Epithelial cell of esophagus (primary cell): ENCODE measurements at regions not wholly inside any gene's neighbourhood (a gene's known extent, or its start where the extent isn't known, plus 50 kb on each side); places are given as distances from the start of the nearest gene placed in this dataset.

Experiments used
- DNase-seq: peaks from one replicate; pipeline ENCODE4 v3.0.0; 2010; ENCODE audit warnings: low read depth
- H3K4me3 ChIP-seq: 2 replicates; pipeline ENCODE4 v1.5.1; 2011; ENCODE audit warnings: mild to moderate bottlenecking, low read length, control low read depth
- CTCF ChIP-seq: IDR thresholded peaks from 2 replicates; pipeline ENCODE4 v1.5.1; 2011; ENCODE audit warnings: low read depth, mild to moderate bottlenecking, low read length, control low read depth, inconsistent platforms; ENCODE audit not compliant: insufficient read depth; ENCODE audit errors: missing control alignments

GRCh38 chr2:238728330-238729260 lies 119.3 kb upstream of the TWIST2 start:
- no peak overlapping the region for H3K4me3 ChIP-seq
- no peak for TF ChIP-seq CTCF
- DNase-seq: no peak

- DNase-seq: no peak
- no peak overlapping the region for H3K4me3 ChIP-seq
- TF ChIP-seq CTCF: no peak
Measured at GRCh38 chr2:238729261-238729935, 118.5 kb upstream of the TWIST2 start.

GRCh38 chr2:238730001-238730669 lies 117.8 kb upstream of the TWIST2 start:
- no peak for TF ChIP-seq CTCF
- DNase-seq: no peak
- H3K4me3 ChIP-seq: no peak overlapping the region

GRCh38 chr2:238730881-238731280 lies 117.0 kb upstream of the TWIST2 start:
- TF ChIP-seq CTCF: no peak

GRCh38 chr2:238731961-238732360 lies 115.9 kb upstream of the TWIST2 start:
- no peak for TF ChIP-seq CTCF
- DNase-seq: no peak
- no peak overlapping the region for H3K4me3 ChIP-seq

More at GRCh38 chr2:238730881-238731280, 117.0 kb upstream of the TWIST2 start:
- no peak for DNase-seq
- no peak overlapping the region for H3K4me3 ChIP-seq

- DNase-seq: no peak
- TF ChIP-seq CTCF: no peak
- no peak overlapping the region for H3K4me3 ChIP-seq
Measured at GRCh38 chr2:238738917-238739316, 109.0 kb upstream of the TWIST2 start.
